ENCODE measurements at regions not wholly inside any gene's neighbourhood (a gene's known extent, or its start where the extent isn't known, plus 50 kb on each side); places are given as distances from the start of the nearest gene placed in this dataset.

DNA sequence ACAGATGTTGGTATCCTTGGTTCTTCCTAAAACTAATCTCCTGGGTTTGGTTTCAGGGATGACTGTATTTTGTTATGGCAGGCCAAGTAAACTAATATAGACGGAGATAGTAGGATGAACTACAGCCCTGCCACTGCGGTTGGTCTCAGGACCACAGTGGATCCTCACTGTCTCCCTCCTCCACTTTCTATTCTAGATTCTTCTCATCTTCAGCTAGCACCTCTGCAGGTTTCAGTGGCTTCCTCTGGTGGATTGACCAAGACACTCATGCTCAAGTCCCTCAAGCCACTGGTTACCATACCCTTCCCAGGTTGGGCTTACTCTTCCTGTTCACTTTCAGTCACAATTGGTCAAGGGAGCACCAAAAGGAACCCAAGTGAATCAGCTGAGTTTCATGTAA is 71.1 kb upstream of the CLDN18 start:
- H3K27me3 ChIP-seq: no peaks in the 10 kb centered on the region
- H3K36me3 ChIP-seq: no peaks in the 10 kb centered on the region
- TF ChIP-seq, protein P1, sequence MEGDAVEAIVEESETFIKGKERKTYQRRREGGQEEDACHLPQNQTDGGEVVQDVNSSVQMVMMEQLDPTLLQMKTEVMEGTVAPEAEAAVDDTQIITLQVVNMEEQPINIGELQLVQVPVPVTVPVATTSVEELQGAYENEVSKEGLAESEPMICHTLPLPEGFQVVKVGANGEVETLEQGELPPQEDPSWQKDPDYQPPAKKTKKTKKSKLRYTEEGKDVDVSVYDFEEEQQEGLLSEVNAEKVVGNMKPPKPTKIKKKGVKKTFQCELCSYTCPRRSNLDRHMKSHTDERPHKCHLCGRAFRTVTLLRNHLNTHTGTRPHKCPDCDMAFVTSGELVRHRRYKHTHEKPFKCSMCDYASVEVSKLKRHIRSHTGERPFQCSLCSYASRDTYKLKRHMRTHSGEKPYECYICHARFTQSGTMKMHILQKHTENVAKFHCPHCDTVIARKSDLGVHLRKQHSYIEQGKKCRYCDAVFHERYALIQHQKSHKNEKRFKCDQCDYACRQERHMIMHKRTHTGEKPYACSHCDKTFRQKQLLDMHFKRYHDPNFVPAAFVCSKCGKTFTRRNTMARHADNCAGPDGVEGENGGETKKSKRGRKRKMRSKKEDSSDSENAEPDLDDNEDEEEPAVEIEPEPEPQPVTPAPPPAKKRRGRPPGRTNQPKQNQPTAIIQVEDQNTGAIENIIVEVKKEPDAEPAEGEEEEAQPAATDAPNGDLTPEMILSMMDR (IDR thresholded peaks at IDR 0.05): no peak
- no peak overlapping the region for H3K27ac ChIP-seq
- no peaks in the 10 kb centered on the region for H3K9me3 ChIP-seq
- H3K4me3 ChIP-seq: no peak overlapping the region
- no peaks in the 10 kb centered on the region for H3K4me1 ChIP-seq
- intact Hi-C loops (cut with DNase I): no loop called here
- no peak overlapping the region for H3K9ac ChIP-seq (ENCODE audit: low read depth in 2 of 2, low read length in 2 of 2)
- no peak for DNase-seq

DNA sequence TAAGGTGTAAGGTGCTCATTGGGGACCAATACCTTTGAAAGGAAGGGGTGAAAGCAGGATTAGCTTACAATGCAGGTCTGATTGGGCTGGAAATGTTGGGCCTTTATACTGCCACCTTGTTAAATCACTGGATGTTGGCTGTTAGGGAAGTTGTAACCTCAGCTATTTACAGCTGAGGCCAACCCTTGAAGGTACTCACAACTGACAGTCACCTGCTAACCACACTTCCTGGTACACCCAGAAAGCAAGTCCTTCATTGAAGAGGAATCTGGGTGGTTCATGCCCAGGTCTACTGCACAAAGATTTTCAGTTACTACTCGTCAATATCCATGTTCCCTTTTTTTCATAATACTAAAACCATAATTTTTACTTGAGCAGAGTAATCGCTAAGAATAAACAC is 65.4 kb upstream of the CLDN18 start:
- DNase-seq: peak; percentile 18
- Histone ChIP-seq H3K4me1 (no peaks in the 10 kb centered on the region), H3K36me3 (no peaks in the 10 kb centered on the region), H3K27me3 (no peaks in the 10 kb centered on the region), H3K9ac (ENCODE audit: low read depth in 2 of 2, low read length in 2 of 2) (no peak overlapping the region), H3K9me3 (no peaks in the 10 kb centered on the region), H3K4me3 (no peak overlapping the region), H3K27ac (no peak overlapping the region)
- TF ChIP-seq, protein P1 (IDR thresholded peaks at IDR 0.05): no peak
- intact Hi-C loops (cut with DNase I): no loop called here

DNA sequence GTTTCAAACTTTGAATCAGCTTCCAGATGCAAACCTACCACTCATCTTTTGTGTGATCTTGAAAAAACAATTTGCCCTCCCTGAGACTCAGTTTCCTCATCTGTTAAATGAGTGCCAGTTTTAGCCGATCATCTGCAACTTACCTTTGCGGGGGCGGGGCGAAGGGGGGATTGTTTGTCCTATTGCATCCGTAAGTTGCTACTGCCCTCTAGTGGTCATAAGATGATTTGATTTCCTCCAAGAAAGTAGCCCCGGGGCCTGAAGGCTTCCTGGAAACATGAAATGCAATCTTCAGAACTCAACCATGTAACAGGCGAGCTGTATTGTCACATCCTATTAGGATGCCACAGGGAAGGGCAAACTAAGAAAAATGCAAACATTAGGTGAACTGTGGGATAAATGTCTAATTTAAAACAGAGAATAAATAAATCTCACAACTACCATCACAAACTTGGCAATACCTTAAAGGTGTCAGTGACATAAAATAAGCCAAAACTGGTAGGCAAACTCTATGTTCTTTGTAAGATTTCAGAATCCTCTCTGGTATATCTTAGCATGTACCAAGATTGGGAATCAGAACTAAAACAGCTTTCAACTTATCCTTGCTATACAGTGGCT is 63.5 kb upstream of the CLDN18 start:
- DNase-seq: peak; percentile 38
- no peak overlapping the region for H3K27ac ChIP-seq
- intact Hi-C loops (cut with DNase I): loop anchor here (5.0 kb wide), 1 partner anchor 839 kb away; no protein-coding TSS in a partner anchor

DNA sequence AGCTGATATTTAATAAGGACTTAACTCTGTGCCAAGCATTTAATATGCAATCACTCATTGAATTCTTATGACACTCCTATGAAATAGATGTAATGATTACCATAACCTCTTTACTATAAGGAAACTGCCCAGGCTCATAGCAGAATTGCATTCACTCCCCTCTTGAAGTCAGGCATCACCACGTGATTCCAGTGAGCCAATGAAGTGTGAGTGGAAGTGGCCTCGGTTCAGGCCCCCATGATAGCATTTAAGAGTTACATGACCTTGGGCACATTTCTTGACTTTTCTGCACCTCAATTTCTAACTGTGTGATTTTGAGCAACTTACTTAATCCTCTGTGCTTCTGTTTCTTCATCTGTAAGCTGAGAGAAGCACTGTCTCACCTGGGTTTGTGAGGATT is 62.8 kb upstream of the CLDN18 start:
- Histone ChIP-seq H3K36me3 (no peaks in the 10 kb centered on the region), H3K27me3 (no peaks in the 10 kb centered on the region), H3K27ac (no peak overlapping the region), H3K4me1 (no peaks in the 10 kb centered on the region), H3K9me3 (no peaks in the 10 kb centered on the region), H3K9ac (ENCODE audit: low read depth in 2 of 2, low read length in 2 of 2) (no peak overlapping the region), H3K4me3 (no peak overlapping the region)
- DNase-seq: no peak
- TF ChIP-seq, protein P1 (IDR thresholded peaks at IDR 0.05): no peak
- intact Hi-C loops (cut with DNase I): loop anchor here (5.0 kb wide), 1 partner anchor 840 kb away; no protein-coding TSS in a partner anchor

More for the DNA sequence above, 63.5 kb upstream of the CLDN18 start:
- TF ChIP-seq, protein P1 (IDR thresholded peaks at IDR 0.05): peak; percentile 41
- H3K4me1 ChIP-seq: no peaks in the 10 kb centered on the region
- no peaks in the 10 kb centered on the region for H3K9me3 ChIP-seq
- H3K4me3 ChIP-seq: no peak overlapping the region
- no peaks in the 10 kb centered on the region for H3K36me3 ChIP-seq
- H3K27me3 ChIP-seq: no peaks in the 10 kb centered on the region
- no peak overlapping the region for H3K9ac ChIP-seq (ENCODE audit: low read depth in 2 of 2, low read length in 2 of 2)

DNA sequence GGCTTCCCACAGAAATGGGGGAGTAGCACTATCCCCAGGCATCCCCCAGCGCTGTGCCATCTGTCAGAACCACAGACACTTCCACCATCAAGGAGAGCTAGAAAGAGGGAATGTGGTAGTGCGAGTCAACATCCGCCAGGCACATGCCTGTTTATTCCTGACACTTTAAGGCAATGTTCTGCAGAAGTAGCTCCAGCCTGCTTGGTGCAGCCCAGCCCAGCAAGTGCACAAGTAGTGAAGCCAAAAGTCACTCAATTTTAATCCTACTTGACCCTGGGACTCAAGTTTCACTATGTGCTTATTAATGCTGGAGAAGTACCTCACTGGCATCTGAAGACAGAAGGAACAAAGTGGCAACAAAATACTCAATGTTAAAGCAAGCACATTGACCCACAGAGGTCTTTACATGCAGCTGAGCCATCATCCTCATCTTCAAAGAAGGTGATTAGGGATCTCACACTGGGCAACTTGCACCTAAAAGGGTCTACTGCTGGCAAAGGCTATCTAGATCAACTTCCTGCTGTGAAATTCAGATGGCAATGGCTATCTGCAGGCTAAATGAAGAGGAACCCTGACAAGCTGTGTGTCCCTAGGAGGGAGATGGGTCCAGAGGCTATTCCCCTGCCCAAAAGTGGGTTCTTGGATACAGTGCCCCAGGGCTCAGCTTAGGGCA is 61.4 kb upstream of the CLDN18 start:
- Histone ChIP-seq H3K9me3 (no peaks in the 10 kb centered on the region), H3K4me3 (no peak overlapping the region), H3K36me3 (no peaks in the 10 kb centered on the region), H3K9ac (ENCODE audit: low read depth in 2 of 2, low read length in 2 of 2) (no peak overlapping the region), H3K4me1 (no peaks in the 10 kb centered on the region), H3K27me3 (no peaks in the 10 kb centered on the region), H3K27ac (no peak overlapping the region)
- intact Hi-C loops (cut with DNase I): loop anchor here (5.0 kb wide), 1 partner anchor 841 kb away; no protein-coding TSS in a partner anchor
- DNase-seq: no peak
- TF ChIP-seq, protein P1 (IDR thresholded peaks at IDR 0.05): no peak

All from colonic mucosa (tissue), 4 donors.